K562 (cell line): ENCODE measurements at regions not wholly inside any gene's neighbourhood (a gene's known extent, or its start where the extent isn't known, plus 50 kb on each side); places are given as distances from the start of the nearest gene placed in this dataset.

Experiments
- FOS ChIP-seq: IDR thresholded peaks from 3 replicates; pipeline ENCODE4 v1.6.1; 2011; ENCODE audit not compliant: insufficient read length; ENCODE audit errors: extremely low read depth
- HDGF ChIP-seq: fragments of 450-650 bp; IDR thresholded peaks from 2 replicates; pipeline ENCODE4 v1.6.1; 2016
- MTA3 ChIP-seq: fragments of 450-650 bp; formaldehyde crosslinking; IDR thresholded peaks from 2 replicates; pipeline ENCODE4 v1.6.1; 2017; ENCODE audit warnings: mild to moderate bottlenecking, borderline replicate concordance
- POLR2A ChIP-seq: fragments of 450-650 bp; conservative IDR thresholded peaks from 2 replicates; pipeline ENCODE4 v1.6.1; 2016
- SIN3A ChIP-seq, 2 experiments: fragments of 150-350 bp in 1 of 2; IDR thresholded peaks; 2 replicates each; pipeline ENCODE4 v1.6.1; 2011 to 2016; ENCODE audit warnings: borderline replicate concordance in 2 of 2, low read depth in 2 of 2, low read length in 2 of 2, mild to moderate bottlenecking in 2 of 2, moderate library complexity in 2 of 2; ENCODE audit not compliant: control insufficient read depth in 1 of 2
- ZNF263 ChIP-seq: sonication (generic); formaldehyde crosslinking; IDR thresholded peaks from 2 replicates; pipeline ENCODE4 v1.8.0; 2022; ENCODE audit warnings: mild to moderate bottlenecking, missing genetic modification reagents, borderline replicate concordance
- ZNF561 ChIP-seq: fragments of 450-650 bp; formaldehyde crosslinking; conservative IDR thresholded peaks from 2 replicates; pipeline ENCODE4 v1.4.0; 2020; ENCODE audit warnings: mild to moderate bottlenecking, moderate library complexity

DNA sequence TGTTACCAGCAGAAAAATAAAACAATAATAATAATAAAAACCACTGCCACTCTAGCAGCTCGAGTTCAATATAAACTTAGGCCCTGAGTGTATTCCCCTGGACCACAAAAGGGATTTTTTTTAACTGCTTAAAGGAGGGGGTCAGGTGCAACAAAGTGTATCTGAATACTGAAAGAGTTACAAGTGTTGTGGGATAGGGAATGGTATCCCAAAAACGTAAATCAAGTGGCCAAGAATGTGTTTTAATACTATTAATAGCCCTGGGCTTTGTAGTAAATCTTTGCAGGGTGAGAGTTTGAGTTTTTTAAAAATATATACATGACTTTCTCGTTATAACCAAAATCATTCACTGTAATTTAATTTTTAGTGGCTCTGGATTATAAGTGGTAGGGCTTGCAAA is 860.1 kb upstream of the INTU start:
- no peak for TF ChIP-seq MTA3
- no peak for TF ChIP-seq SIN3A (IDR thresholded peaks at IDR 0.05; ENCODE audit: borderline replicate concordance in 2 of 2, control insufficient read depth in 1 of 2, low read depth in 2 of 2, low read length in 2 of 2)
- TF ChIP-seq POLR2A, result no peak
- TF ChIP-seq ZNF263 (CRISPR knock-in tag), result no peak
- TF ChIP-seq ZNF561 (CRISPR knock-in tag), result no peak
- TF ChIP-seq HDGF, result no peak
- no peak for TF ChIP-seq FOS
